ENCODE measurements at regions not wholly inside any gene's neighbourhood (a gene's known extent, or its start where the extent isn't known, plus 50 kb on each side); places are given as distances from the start of the nearest gene placed in this dataset.

DNA sequence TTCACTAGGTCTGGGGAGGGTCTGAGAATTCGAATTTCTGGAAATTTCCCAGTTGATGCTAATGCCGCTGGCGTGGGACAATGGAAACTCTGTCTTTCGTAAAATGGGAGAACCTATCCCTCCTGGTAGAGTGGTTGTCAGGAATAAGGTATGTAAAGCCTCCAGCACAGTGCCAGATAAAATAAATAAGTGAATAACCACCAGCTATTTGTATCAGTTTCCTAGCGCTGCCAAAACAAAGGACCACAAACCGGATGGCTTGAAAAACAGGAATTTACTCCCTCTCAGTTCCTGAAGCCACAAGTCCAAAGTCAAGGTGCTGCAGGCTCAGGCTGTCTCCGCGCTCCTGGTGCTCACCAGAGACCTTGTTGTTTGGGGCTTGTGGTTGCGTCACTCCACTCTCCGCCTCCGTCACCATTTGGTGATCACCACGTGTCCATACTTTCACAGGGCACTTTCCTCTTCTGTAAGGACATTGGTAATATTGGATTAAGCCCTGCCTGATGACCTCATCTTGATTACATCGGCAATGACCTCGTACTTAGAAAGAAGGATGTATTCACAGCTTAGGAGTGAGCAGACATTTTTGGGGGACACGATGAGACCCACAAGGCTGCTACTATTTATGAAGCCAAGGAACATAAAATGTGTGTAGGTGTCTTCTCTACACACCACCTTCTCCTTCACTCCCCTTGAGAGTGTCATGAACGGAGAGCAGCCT lies 428.5 kb downstream of the IRS2 start:
- TF ChIP-seq, protein P1, sequence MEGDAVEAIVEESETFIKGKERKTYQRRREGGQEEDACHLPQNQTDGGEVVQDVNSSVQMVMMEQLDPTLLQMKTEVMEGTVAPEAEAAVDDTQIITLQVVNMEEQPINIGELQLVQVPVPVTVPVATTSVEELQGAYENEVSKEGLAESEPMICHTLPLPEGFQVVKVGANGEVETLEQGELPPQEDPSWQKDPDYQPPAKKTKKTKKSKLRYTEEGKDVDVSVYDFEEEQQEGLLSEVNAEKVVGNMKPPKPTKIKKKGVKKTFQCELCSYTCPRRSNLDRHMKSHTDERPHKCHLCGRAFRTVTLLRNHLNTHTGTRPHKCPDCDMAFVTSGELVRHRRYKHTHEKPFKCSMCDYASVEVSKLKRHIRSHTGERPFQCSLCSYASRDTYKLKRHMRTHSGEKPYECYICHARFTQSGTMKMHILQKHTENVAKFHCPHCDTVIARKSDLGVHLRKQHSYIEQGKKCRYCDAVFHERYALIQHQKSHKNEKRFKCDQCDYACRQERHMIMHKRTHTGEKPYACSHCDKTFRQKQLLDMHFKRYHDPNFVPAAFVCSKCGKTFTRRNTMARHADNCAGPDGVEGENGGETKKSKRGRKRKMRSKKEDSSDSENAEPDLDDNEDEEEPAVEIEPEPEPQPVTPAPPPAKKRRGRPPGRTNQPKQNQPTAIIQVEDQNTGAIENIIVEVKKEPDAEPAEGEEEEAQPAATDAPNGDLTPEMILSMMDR (IDR thresholded peaks at IDR 0.05; ENCODE audit: insufficient read depth, low read depth, low read length, missing control alignments) = no peak
- no peak for DNase-seq (ENCODE audit: low read depth)
- H3K4me3 ChIP-seq (ENCODE audit: low read depth, low read length) = no peak overlapping the region

DNA sequence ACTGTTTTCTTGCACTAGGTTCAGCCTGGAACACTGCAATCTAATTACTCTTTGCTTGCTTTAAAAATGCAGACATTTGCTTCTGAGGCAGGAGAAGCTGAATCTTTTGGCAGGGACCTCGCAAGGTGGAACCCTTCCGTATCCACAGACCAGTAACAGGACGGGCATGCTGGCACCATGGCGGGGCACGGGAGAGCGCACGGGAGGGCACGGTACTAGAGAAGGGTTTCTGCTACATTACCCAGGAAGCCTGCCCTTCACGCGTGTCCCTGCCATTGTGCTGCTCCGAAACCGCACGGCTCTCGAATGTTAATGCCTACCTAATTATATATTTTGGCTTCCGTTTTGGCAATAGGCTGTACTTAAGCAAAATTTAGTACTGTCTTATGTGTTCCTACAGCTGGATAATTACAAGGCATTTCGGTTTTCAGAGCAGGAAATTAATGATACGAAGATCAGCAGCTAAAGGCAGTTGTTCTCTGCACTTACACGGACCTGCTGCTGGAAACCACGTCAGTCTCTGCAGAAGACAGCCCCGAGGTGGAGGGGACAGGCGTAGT lies 430.4 kb downstream of the IRS2 start:
- H3K4me3 ChIP-seq (ENCODE audit: low read depth, low read length) = no peak overlapping the region
- DNase-seq (ENCODE audit: low read depth) = no peak
- TF ChIP-seq, protein P1 (IDR thresholded peaks at IDR 0.05; ENCODE audit: insufficient read depth, low read depth, low read length, missing control alignments) = no peak

DNA sequence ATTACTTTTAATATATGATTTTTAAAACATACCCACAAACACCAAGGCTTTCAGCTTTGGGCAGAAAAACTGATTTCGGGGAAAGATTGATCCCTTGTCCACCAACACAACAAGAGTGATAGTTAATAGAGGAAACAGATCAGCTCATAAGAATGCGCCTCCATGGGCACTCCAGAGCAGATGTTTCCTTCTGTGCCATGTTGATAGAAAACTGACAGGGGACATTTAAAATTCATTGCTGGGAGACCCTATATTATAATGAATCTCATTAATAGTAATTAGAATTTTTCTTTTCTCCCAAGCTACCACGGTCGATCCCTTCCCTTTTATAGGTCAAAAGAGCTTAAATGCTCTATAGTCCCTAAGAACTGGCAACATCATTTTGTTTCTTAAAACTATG lies 431.2 kb downstream of the IRS2 start:
- H3K4me3 ChIP-seq (ENCODE audit: low read depth, low read length) = no peak overlapping the region
- no peak for DNase-seq (ENCODE audit: low read depth)
- TF ChIP-seq, protein P1 (IDR thresholded peaks at IDR 0.05; ENCODE audit: insufficient read depth, low read depth, low read length, missing control alignments) = no peak

DNA sequence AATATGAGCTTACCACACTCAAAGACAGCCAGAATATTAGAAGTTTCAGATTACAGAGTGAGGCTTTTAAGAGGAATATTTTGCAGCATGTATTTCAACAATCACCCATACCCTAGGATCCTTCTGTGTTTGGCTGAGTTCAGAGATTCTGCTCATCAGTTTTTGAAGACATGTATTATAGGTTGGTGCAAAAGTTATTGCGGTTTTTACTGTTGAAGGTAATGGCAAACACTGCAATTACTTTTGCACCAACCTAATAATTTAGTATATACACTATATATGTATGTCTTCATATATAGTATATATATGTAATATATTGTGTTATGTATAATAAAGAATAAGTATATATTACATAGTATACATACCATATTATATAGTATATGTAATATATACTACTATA lies 435.1 kb downstream of the IRS2 start:
- DNase-seq (ENCODE audit: low read depth) = no peak
- H3K4me3 ChIP-seq (ENCODE audit: low read depth, low read length) = no peak overlapping the region
- TF ChIP-seq, protein P1 (IDR thresholded peaks at IDR 0.05; ENCODE audit: insufficient read depth, low read depth, low read length, missing control alignments) = no peak

DNA sequence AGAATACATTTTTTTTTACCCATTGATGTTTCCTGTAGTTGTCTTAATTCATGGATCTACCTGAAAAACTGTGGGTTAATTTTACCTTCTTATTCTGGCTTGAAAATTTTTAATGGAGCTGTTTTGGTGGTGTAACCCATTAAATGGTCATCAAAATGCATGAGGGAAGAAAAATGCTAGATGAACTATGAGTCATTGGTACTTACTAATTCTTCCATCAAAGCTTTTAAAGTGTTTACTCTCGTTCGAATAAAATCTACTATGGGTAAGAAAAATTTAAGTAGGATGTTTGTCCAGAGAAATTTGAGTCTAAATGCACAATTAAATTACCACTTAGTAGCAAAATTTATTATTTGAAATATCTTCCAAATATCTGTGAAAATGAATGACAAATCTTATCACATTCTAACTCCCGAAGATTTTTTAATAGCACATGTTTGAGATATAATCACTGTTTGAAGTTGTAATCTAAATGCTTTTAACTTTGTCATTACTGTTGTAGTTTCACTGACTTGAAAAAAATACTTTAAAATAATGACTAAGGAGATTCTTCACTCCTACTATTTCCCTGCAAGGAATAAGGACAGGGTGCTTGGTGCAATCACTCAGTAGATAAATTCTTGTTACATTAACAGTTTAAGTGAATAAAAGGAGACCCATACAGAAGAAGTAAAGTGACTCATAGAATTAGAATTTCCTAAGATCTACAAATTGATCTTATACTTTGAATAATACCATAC lies 437.7 kb downstream of the IRS2 start:
- TF ChIP-seq, protein P1 (IDR thresholded peaks at IDR 0.05; ENCODE audit: insufficient read depth, low read depth, low read length, missing control alignments) = no peak
- H3K4me3 ChIP-seq (ENCODE audit: low read depth, low read length) = no peak overlapping the region
- DNase-seq (ENCODE audit: low read depth) = no peak

DNA sequence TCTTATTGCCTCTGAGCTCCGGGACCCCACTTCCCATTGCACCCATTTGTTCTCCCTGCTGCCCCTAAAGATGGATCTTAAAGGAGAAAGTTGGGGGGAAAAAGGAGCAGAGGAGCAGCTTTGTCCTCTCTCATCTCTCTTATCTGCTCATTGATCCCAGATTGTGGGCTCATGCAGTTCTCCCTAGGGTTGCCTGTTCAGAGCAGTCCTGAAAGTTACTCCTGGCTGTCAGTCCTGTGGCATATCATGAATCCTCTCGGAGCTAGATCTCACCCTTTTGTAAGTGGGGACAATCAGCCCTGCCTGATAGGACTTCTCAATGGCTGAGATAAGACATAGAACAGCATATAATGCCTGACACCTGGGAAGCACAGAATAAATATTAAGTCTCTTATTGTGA lies 440.3 kb downstream of the IRS2 start:
- TF ChIP-seq, protein P1 (IDR thresholded peaks at IDR 0.05; ENCODE audit: insufficient read depth, low read depth, low read length, missing control alignments) = no peak
- DNase-seq (ENCODE audit: low read depth) = no peak

More for the DNA sequence above, 440.3 kb downstream of the IRS2 start:
- H3K4me3 ChIP-seq (ENCODE audit: low read depth, low read length) = no peak overlapping the region

Data from GM12865 (cell line).